ENCODE measurements at regions not wholly inside any gene's neighbourhood (a gene's known extent, or its start where the extent isn't known, plus 50 kb on each side); places are given as distances from the start of the nearest gene placed in this dataset.

- Mint-ChIP-seq H3K4me3 (no peak overlapping the region), H3K27me3 (no peaks in the 10 kb centered on the region), H3K4me1 (no peaks in the 10 kb centered on the region), H3K9me3 (peaks cover 5% of the 10 kb centered on the region), H3K27ac (no peak overlapping the region), H3K36me3 (no peaks in the 10 kb centered on the region)
- ATAC-seq (ENCODE audit: low read depth) (no peak), DNase-seq (ENCODE audit: low spot score in 2 of 2) (no peak)
These were observed 143.1 kb downstream of the IRX2 start for GRCh38 chr5:2608391-2608790.

- Mint-ChIP-seq H3K4me3 (no peak overlapping the region), H3K27me3 (no peaks in the 10 kb centered on the region), H3K9me3 (peaks cover 5% of the 10 kb centered on the region), H3K27ac (no peak overlapping the region), H3K4me1 (no peaks in the 10 kb centered on the region), H3K36me3 (no peaks in the 10 kb centered on the region)
- ATAC-seq (ENCODE audit: low read depth) (no peak), DNase-seq (ENCODE audit: low spot score in 2 of 2) (no peak)
These were observed 143.9 kb downstream of the IRX2 start for GRCh38 chr5:2607598-2607997.

GRCh38 chr5:2603272-2603575 lies 148.3 kb downstream of the IRX2 start:
- Mint-ChIP-seq H3K4me1 (no peaks in the 10 kb centered on the region), H3K9me3 (peaks cover 6% of the 10 kb centered on the region), H3K36me3 (no peaks in the 10 kb centered on the region), H3K27ac (no peak overlapping the region), H3K4me3 (no peak overlapping the region), H3K27me3 (no peaks in the 10 kb centered on the region)
- DNase-seq (ENCODE audit: low spot score in 2 of 2), result no peak
- no peak for ATAC-seq (ENCODE audit: low read depth)

GRCh38 chr5:2602451-2603271 lies 148.8 kb downstream of the IRX2 start:
- no peak overlapping the region for H3K27ac Mint-ChIP-seq
- H3K4me1 Mint-ChIP-seq, result no peaks in the 10 kb centered on the region
- H3K4me3 Mint-ChIP-seq, result no peak overlapping the region
- no peaks in the 10 kb centered on the region for H3K36me3 Mint-ChIP-seq
- no peaks in the 10 kb centered on the region for H3K27me3 Mint-ChIP-seq
- H3K9me3 Mint-ChIP-seq, result peaks cover 6% of the 10 kb centered on the region
- DNase-seq (ENCODE audit: low spot score in 2 of 2) (no peak), ATAC-seq (ENCODE audit: low read depth) (no peak)

- Mint-ChIP-seq H3K4me3 (no peak overlapping the region), H3K27me3 (no peaks in the 10 kb centered on the region), H3K36me3 (no peaks in the 10 kb centered on the region), H3K9me3 (peaks cover 9% of the 10 kb centered on the region), H3K27ac (no peak overlapping the region), H3K4me1 (no peaks in the 10 kb centered on the region)
- no peak for DNase-seq (ENCODE audit: low spot score in 2 of 2)
- ATAC-seq (ENCODE audit: low read depth), result no peak
These were observed 153.0 kb downstream of the IRX2 start for GRCh38 chr5:2598503-2598902.

GRCh38 chr5:2594701-2595100 lies 156.8 kb downstream of the IRX2 start:
- Mint-ChIP-seq H3K36me3 (no peaks in the 10 kb centered on the region), H3K4me3 (no peak overlapping the region), H3K4me1 (no peaks in the 10 kb centered on the region), H3K27me3 (no peaks in the 10 kb centered on the region), H3K27ac (no peak overlapping the region), H3K9me3 (peaks cover 4% of the 10 kb centered on the region)
- ATAC-seq (ENCODE audit: low read depth) (no peak), DNase-seq (ENCODE audit: low spot score in 2 of 2) (no peak)

- H3K36me3 Mint-ChIP-seq, result no peaks in the 10 kb centered on the region
- no peak for ATAC-seq (ENCODE audit: low read depth)
- DNase-seq (ENCODE audit: low spot score in 2 of 2), result no peak
- no peak overlapping the region for H3K27ac Mint-ChIP-seq
- no peak overlapping the region for H3K4me3 Mint-ChIP-seq
- no peaks in the 10 kb centered on the region for H3K27me3 Mint-ChIP-seq
- no peaks in the 10 kb centered on the region for H3K4me1 Mint-ChIP-seq
- peaks cover 3% of the 10 kb centered on the region for H3K9me3 Mint-ChIP-seq
These were observed 158.7 kb downstream of the IRX2 start for GRCh38 chr5:2592766-2593165.

- Mint-ChIP-seq H3K4me3 (no peak overlapping the region), H3K27ac (no peak overlapping the region), H3K36me3 (no peaks in the 10 kb centered on the region), H3K4me1 (no peaks in the 10 kb centered on the region), H3K27me3 (no peaks in the 10 kb centered on the region), H3K9me3 (peaks cover 3% of the 10 kb centered on the region)
- DNase-seq (ENCODE audit: low spot score in 2 of 2) (no peak), ATAC-seq (ENCODE audit: low read depth) (no peak)
These were observed 159.6 kb downstream of the IRX2 start for GRCh38 chr5:2591777-2592453.

GRCh38 chr5:2588850-2589501 lies 162.5 kb downstream of the IRX2 start:
- Mint-ChIP-seq H3K4me1 (no peaks in the 10 kb centered on the region), H3K36me3 (no peaks in the 10 kb centered on the region), H3K27me3 (no peaks in the 10 kb centered on the region), H3K9me3 (no peaks in the 10 kb centered on the region), H3K27ac (no peak overlapping the region), H3K4me3 (no peak overlapping the region)
- DNase-seq (ENCODE audit: low spot score in 2 of 2) (no peak), ATAC-seq (ENCODE audit: low read depth) (no peak)

GRCh38 chr5:2587189-2588031 lies 164.1 kb downstream of the IRX2 start:
- no peak for ATAC-seq (ENCODE audit: low read depth)

GRCh38 chr5:2586016-2586715 lies 165.3 kb downstream of the IRX2 start:
- Mint-ChIP-seq H3K27me3 (no peaks in the 10 kb centered on the region), H3K4me3 (no peak overlapping the region), H3K27ac (no peak overlapping the region), H3K36me3 (peaks cover 4% of the 10 kb centered on the region), H3K4me1 (no peaks in the 10 kb centered on the region), H3K9me3 (peaks cover 3% of the 10 kb centered on the region)
- DNase-seq (ENCODE audit: low spot score in 2 of 2), result no peak
- no peak for ATAC-seq (ENCODE audit: low read depth)

More at GRCh38 chr5:2587189-2588031, 164.1 kb downstream of the IRX2 start:
- Mint-ChIP-seq H3K36me3 (no peaks in the 10 kb centered on the region), H3K27me3 (no peaks in the 10 kb centered on the region), H3K9me3 (no peaks in the 10 kb centered on the region), H3K4me3 (no peak overlapping the region), H3K4me1 (no peaks in the 10 kb centered on the region), H3K27ac (no peak overlapping the region)
- DNase-seq (ENCODE audit: low spot score in 2 of 2), result no peak

- Mint-ChIP-seq H3K27ac (no peak overlapping the region), H3K4me1 (no peaks in the 10 kb centered on the region), H3K36me3 (peaks cover 4% of the 10 kb centered on the region), H3K9me3 (peaks cover 5% of the 10 kb centered on the region), H3K4me3 (no peak overlapping the region), H3K27me3 (no peaks in the 10 kb centered on the region)
- DNase-seq (ENCODE audit: low spot score in 2 of 2) (no peak), ATAC-seq (ENCODE audit: low read depth) (no peak)
These were observed 166.8 kb downstream of the IRX2 start for GRCh38 chr5:2584579-2585269.

- ATAC-seq (ENCODE audit: low read depth) (no peak), DNase-seq (ENCODE audit: low spot score in 2 of 2) (no peak)
- Mint-ChIP-seq H3K4me3 (no peak overlapping the region), H3K9me3 (peaks cover 5% of the 10 kb centered on the region), H3K27me3 (no peaks in the 10 kb centered on the region), H3K4me1 (no peaks in the 10 kb centered on the region), H3K27ac (no peak overlapping the region), H3K36me3 (peaks cover 4% of the 10 kb centered on the region)
These were observed 169.0 kb downstream of the IRX2 start for GRCh38 chr5:2582507-2582906.

Data from memory B cell (primary cell).